ENCODE measurements at regions not wholly inside any gene's neighbourhood (a gene's known extent, or its start where the extent isn't known, plus 50 kb on each side); places are given as distances from the start of the nearest gene placed in this dataset.

GRCh38 chr2:216757532-216757931 is 62.2 kb upstream of the IGFBP5 start:
- no peak for TF ChIP-seq CTCF (IDR thresholded peaks at IDR 0.05)
- TF ChIP-seq POLR2A (IDR thresholded peaks at IDR 0.05) = no peak
